GM12878 (cell line): ENCODE measurements at regions not wholly inside any gene's neighbourhood (a gene's known extent, or its start where the extent isn't known, plus 50 kb on each side); places are given as distances from the start of the nearest gene placed in this dataset.

Experiments
- BRCA1 ChIP-seq: IDR thresholded peaks from 2 replicates; pipeline ENCODE4 v1.6.1; 2011; ENCODE audit warnings: low read depth, low read length, improper control_type of control experiment
- CEBPZ ChIP-seq: fragments of 150-350 bp; IDR thresholded peaks from 2 replicates; pipeline ENCODE4 v1.6.1; 2016; ENCODE audit warnings: low read depth, low read length
- CUX1 ChIP-seq: IDR thresholded peaks from 2 replicates; pipeline ENCODE4 v1.6.1; 2012; ENCODE audit warnings: improper control_type of control experiment, low read depth, low read length; ENCODE audit not compliant: insufficient replicate concordance
- E2F8 ChIP-seq: fragments of 450-650 bp; IDR thresholded peaks from 2 replicates; pipeline ENCODE4 v1.6.1; 2018; ENCODE audit warnings: mild to moderate bottlenecking, low read depth, moderate library complexity; ENCODE audit not compliant: partially characterized antibody
- E4F1 ChIP-seq: fragments of 450-650 bp; IDR thresholded peaks from 2 replicates; pipeline ENCODE4 v1.6.1; 2018; ENCODE audit warnings: borderline replicate concordance, mild to moderate bottlenecking; ENCODE audit not compliant: partially characterized antibody
- HDAC6 ChIP-seq: fragments of 200-600 bp; sonication (generic); IDR thresholded peaks from one replicate; pipeline ENCODE4 v1.8.0; 2017; ENCODE audit warnings: antibody characterized with exemption; ENCODE audit not compliant: unreplicated experiment
- JUNB ChIP-seq: IDR thresholded peaks from 2 replicates; pipeline ENCODE4 v1.6.1; 2016; ENCODE audit warnings: antibody characterized with exemption, mild to moderate bottlenecking
- LARP7 ChIP-seq: fragments of 450-650 bp; IDR thresholded peaks from 2 replicates; pipeline ENCODE4 v1.6.1; 2017; ENCODE audit warnings: mild to moderate bottlenecking
- PBX3 ChIP-seq: IDR thresholded peaks from 2 replicates; pipeline ENCODE4 v1.6.1; 2011; ENCODE audit warnings: mild to moderate bottlenecking, low read depth, low read length, moderate library complexity; ENCODE audit not compliant: insufficient replicate concordance
- SIX5 ChIP-seq: IDR thresholded peaks from 2 replicates; pipeline ENCODE4 v1.6.1; 2011; ENCODE audit warnings: mild to moderate bottlenecking, low read depth, low read length, moderate library complexity; ENCODE audit not compliant: severe bottlenecking
- ZBED1 ChIP-seq: IDR thresholded peaks from 2 replicates; pipeline ENCODE4 v1.6.1; 2016; ENCODE audit warnings: borderline replicate concordance
- ZNF207 ChIP-seq: fragments of 450-650 bp; IDR thresholded peaks from 2 replicates; pipeline ENCODE4 v1.6.1; 2014; ENCODE audit warnings: antibody characterized with exemption, mild to moderate bottlenecking, borderline replicate concordance
- ZNF384 ChIP-seq: IDR thresholded peaks from 2 replicates; pipeline ENCODE4 v1.6.1; 2012; ENCODE audit warnings: low read depth, mild to moderate bottlenecking, low read length, improper control_type of control experiment, borderline replicate concordance
- ZZZ3 ChIP-seq: IDR thresholded peaks from 2 replicates; pipeline ENCODE4 v1.6.1; 2011; ENCODE audit warnings: low read depth; ENCODE audit not compliant: control insufficient read depth, insufficient read length

GRCh38 chr20:40156600-40157317, 532.3 kb downstream of the MAFB start (continued):
- TF ChIP-seq PBX3, result no peak
- TF ChIP-seq ZZZ3, result no peak
- TF ChIP-seq HDAC6, result no peak
- no peak for TF ChIP-seq BRCA1
- TF ChIP-seq E2F8, result no peak
- TF ChIP-seq CUX1, result no peak
- no peak for TF ChIP-seq E4F1
- TF ChIP-seq LARP7, result no peak
- TF ChIP-seq ZBED1, result peak; percentile 56; the same call in 1 of the 2 replicates
- TF ChIP-seq JUNB, result peak; percentile 97
- no peak for TF ChIP-seq ZNF207
- no peak for TF ChIP-seq ZNF384
- TF ChIP-seq SIX5, result no peak
- no peak for TF ChIP-seq CEBPZ
